ENCODE measurements at regions not wholly inside any gene's neighbourhood (a gene's known extent, or its start where the extent isn't known, plus 50 kb on each side); places are given as distances from the start of the nearest gene placed in this dataset.

DNA sequence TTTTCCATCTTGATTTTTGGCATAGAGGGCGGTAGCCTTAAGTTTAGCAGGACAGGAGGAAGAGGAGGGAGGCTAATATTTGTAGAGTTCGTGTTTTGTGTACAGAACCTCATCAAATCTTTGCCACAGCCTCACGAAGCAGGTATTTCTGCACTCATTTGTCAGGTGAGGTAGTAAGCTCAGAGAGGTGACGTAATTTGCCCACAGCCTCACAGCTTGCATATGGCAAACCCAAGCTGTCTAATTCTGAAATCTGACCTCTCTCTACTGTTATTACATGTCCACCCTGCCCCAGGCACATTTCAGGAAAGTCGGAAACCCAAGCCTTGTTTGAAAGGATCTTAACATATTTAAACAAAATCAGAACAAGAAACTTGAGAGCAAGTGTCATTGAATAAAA, 91.1 kb upstream of the TPM1 start:
- H3K36me3 ChIP-seq, result no peaks in the 10 kb centered on the region
- TF ChIP-seq, protein P1, sequence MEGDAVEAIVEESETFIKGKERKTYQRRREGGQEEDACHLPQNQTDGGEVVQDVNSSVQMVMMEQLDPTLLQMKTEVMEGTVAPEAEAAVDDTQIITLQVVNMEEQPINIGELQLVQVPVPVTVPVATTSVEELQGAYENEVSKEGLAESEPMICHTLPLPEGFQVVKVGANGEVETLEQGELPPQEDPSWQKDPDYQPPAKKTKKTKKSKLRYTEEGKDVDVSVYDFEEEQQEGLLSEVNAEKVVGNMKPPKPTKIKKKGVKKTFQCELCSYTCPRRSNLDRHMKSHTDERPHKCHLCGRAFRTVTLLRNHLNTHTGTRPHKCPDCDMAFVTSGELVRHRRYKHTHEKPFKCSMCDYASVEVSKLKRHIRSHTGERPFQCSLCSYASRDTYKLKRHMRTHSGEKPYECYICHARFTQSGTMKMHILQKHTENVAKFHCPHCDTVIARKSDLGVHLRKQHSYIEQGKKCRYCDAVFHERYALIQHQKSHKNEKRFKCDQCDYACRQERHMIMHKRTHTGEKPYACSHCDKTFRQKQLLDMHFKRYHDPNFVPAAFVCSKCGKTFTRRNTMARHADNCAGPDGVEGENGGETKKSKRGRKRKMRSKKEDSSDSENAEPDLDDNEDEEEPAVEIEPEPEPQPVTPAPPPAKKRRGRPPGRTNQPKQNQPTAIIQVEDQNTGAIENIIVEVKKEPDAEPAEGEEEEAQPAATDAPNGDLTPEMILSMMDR (IDR thresholded peaks at IDR 0.05; ENCODE audit: low read depth, low read length), result no peak
- H3K27ac ChIP-seq, result no peak overlapping the region
- H3K4me3 ChIP-seq (ENCODE audit: low read depth, low read length), result no peak overlapping the region
- no peak for DNase-seq
- no peaks in the 10 kb centered on the region for H3K9me3 ChIP-seq (ENCODE audit: severe bottlenecking)
- no peaks in the 10 kb centered on the region for H3K27me3 ChIP-seq (ENCODE audit: insufficient read depth, low read depth, severe bottlenecking)

DNA sequence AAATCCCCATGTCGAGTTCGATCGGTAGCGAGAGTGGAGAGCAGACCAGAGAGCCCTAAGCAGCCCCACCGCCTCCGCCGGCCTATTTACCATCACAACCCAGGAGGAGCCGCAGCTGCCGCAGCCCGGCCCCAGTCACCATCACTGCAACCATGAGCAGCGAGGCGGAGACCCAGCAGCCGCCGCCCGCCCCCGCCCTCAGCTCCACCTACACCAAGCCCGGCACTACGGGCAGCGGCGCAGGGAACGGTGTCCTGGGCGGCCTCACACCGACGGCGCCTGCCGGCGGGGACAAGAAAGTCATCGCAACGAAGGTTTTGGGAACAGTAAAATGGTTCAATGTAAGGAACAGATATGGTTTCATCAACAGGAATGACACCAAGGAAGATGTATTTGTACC, 89.5 kb upstream of the TPM1 start:
- Histone ChIP-seq H3K27me3 (ENCODE audit: insufficient read depth, low read depth, severe bottlenecking) (no peaks in the 10 kb centered on the region), H3K9me3 (ENCODE audit: severe bottlenecking) (no peaks in the 10 kb centered on the region), H3K36me3 (no peaks in the 10 kb centered on the region), H3K4me3 (ENCODE audit: low read depth, low read length) (no peak overlapping the region), H3K27ac (no peak overlapping the region)
- TF ChIP-seq, protein P1 (IDR thresholded peaks at IDR 0.05; ENCODE audit: low read depth, low read length), result no peak
- DNase-seq, result no peak

DNA sequence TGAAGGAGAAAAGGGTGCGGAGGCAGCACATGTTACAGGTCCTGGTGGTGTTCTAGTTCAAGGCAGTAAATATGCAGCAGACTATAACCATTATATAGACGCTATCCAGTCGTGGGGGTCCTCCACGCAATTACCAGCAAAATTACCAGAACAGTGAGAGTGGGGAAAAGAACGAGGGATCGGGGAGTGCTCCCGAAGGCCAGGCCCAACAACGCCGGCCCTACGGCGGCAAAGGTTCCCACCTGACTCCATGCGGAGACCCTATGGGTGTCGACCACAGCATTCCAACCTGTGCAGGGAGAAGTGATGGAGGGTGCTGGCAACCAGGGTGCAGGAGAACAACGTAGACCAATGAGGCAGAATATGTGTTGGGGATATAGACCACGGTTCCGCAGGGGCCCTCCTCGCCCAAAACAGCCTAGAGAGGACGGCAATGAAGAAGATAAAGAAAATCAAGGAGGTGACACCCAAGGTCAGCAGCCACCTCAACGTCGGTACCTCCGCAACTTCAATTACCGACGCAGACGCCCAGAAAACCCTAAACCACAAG, 89.0 kb upstream of the TPM1 start:
- TF ChIP-seq, protein P1 (IDR thresholded peaks at IDR 0.05; ENCODE audit: low read depth, low read length), result no peak
- Histone ChIP-seq H3K4me3 (ENCODE audit: low read depth, low read length) (no peak overlapping the region), H3K27me3 (ENCODE audit: insufficient read depth, low read depth, severe bottlenecking) (no peaks in the 10 kb centered on the region), H3K36me3 (no peaks in the 10 kb centered on the region), H3K9me3 (ENCODE audit: severe bottlenecking) (no peaks in the 10 kb centered on the region), H3K27ac (no peak overlapping the region)
- DNase-seq, result no peak

DNA sequence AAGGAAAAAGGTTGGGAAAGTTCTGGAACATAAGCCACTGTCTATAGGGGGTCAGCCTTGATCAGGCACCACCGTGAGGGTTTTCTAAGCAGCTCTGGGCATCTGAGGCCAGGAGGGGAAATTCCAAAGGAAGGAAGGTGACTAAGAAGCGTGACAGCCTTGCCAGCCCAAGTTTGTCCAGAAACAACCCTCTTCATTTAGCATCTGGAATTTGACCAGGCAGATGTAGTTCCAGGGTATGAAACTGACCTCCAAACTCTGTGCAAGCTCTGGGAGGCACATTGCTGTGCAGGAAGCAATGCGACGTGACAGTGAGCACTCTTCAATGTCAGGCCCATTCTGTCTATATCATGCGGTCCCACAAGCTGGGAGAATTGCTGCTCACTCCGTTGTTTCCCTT, 85.4 kb upstream of the TPM1 start:
- Histone ChIP-seq H3K27me3 (ENCODE audit: insufficient read depth, low read depth, severe bottlenecking) (no peaks in the 10 kb centered on the region), H3K9me3 (ENCODE audit: severe bottlenecking) (no peaks in the 10 kb centered on the region), H3K36me3 (no peaks in the 10 kb centered on the region), H3K4me3 (ENCODE audit: low read depth, low read length) (no peak overlapping the region), H3K27ac (no peak overlapping the region)
- TF ChIP-seq, protein P1 (IDR thresholded peaks at IDR 0.05; ENCODE audit: low read depth, low read length), result no peak
- no peak for DNase-seq

DNA sequence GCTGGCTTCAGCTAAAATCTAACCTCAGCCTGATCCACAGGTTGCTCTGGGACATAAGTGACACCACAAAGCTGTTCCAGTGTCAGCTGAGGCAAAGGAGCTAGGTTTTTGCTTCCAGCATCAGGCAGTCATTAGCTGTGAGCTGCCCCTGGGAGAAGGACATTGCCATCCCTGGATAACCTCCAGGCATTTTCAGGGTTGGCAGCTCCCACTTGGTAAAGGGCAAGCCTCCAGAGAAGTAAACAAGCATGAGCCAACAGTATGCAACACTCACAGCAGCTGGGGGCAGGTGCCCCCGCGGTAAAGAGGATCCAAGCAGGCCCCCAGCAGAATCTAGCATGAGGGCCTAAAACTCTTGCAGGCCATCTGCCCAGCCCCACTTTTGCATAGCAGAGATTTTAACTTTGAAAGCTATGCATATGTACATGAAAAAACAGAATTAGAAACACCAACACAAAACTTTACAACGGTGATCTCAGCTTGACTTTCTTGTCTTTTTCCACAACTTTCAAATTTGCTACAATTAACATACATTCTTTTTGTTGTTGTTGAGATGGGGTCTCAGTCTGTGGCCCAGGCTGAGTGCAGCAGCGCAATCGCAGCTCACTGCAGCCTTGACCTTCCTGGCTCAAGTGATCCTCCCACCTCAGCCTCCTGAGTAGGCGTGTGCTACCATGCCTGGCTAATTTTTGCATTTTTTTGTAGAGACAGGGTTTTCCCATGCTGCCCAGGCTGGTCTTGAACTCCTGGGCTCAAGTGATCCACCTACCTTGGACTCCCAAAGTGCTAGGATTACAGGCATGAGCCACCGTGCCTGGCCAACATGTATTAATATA, 83.8 kb upstream of the TPM1 start:
- no peaks in the 10 kb centered on the region for H3K36me3 ChIP-seq
- no peak overlapping the region for H3K27ac ChIP-seq
- DNase-seq, result no peak
- no peak overlapping the region for H3K4me3 ChIP-seq (ENCODE audit: low read depth, low read length)
- no peaks in the 10 kb centered on the region for H3K27me3 ChIP-seq (ENCODE audit: insufficient read depth, low read depth, severe bottlenecking)
- H3K9me3 ChIP-seq (ENCODE audit: severe bottlenecking), result no peaks in the 10 kb centered on the region
- TF ChIP-seq, protein P1 (IDR thresholded peaks at IDR 0.05; ENCODE audit: low read depth, low read length), result no peak

All from WERI-Rb-1 (cell line).